Upper lobe of left lung (tissue), 6 donors: ENCODE measurements at regions not wholly inside any gene's neighbourhood (a gene's known extent, or its start where the extent isn't known, plus 50 kb on each side); places are given as distances from the start of the nearest gene placed in this dataset.

Experiments used
- ATAC-seq, 2 donors: fragments of 200-7000 bp; cut with Tn5 transposase; one replicate each; pipeline ENCODE4 v1.9.1; 2022; ENCODE audit warnings: mild to moderate bottlenecking in 2 of 2, moderate library complexity in 2 of 2; ENCODE audit not compliant: low FRiP score in 2 of 2
- DNase-seq, 2 donors: peaks; one replicate each; pipeline ENCODE4 v3.0.0-alpha.2; 2019 to 2020
- H3K27ac ChIP-seq, 4 donors: fragments of 200-600 bp; sonication (generic); one replicate each; pipeline ENCODE4 v1.5.1; 2016 to 2019
- H3K27me3 ChIP-seq, 4 donors: fragments of 200-600 bp; sonication (generic); one replicate each; pipeline ENCODE4 v1.5.1; 2017 to 2019
- H3K36me3 ChIP-seq, 4 donors: fragments of 200-600 bp; sonication (generic); one replicate each; pipeline ENCODE4 v1.5.1; 2016 to 2019
- H3K4me1 ChIP-seq, 4 donors: fragments of 200-600 bp; sonication (generic); one replicate each; pipeline ENCODE4 v1.5.1; 2018 to 2019
- H3K4me3 ChIP-seq, 4 donors: fragments of 200-600 bp; sonication (generic); one replicate each; pipeline ENCODE4 v1.5.1; 2017 to 2019; ENCODE audit warnings: mild to moderate bottlenecking in 2 of 4, moderate library complexity in 1 of 4
- H3K9me3 ChIP-seq, 4 donors: fragments of 200-600 bp; sonication (generic); one replicate each; pipeline ENCODE4 v1.5.1; 2018 to 2019
- CTCF ChIP-seq, 6 experiments: fragments of 450-650 bp in 4 of 6; fragments of 200-600 bp in 2 of 6; sonication (generic) in 2 of 6; IDR thresholded peaks; one replicate each; pipeline ENCODE4 v1.5.1; 2016 to 2019; ENCODE audit warnings: antibody characterized with exemption in 6 of 6
- EP300 ChIP-seq, 4 donors: sonication (generic); formaldehyde crosslinking; IDR thresholded peaks; one replicate each; pipeline ENCODE4 v1.5.1; 2017; ENCODE audit warnings: antibody characterized with exemption in 4 of 4, control low read depth in 2 of 4
- POLR2A ChIP-seq, 4 donors: fragments of 450-650 bp; IDR thresholded peaks; one replicate each; pipeline ENCODE4 v1.5.1; 2016 to 2017; ENCODE audit warnings: antibody characterized with exemption in 4 of 4, mild to moderate bottlenecking in 2 of 4
- POLR2AphosphoS5 ChIP-seq, 2 donors: sonication (generic); formaldehyde crosslinking; IDR thresholded peaks; one replicate each; pipeline ENCODE4 v1.5.1; 2017; ENCODE audit warnings: antibody characterized with exemption in 2 of 2
- WGBS, 2 donors: methylation state at CpG; one replicate each; pipeline ENCODE4 v1.1.5; 2017 to 2018; 5-methylcytosine and 5-hydroxymethylcytosine counted together
- small RNA-seq, 4 donors: library from RNA; depleted of rRNA; stranded (forward); fragments of <200 nt; gene quantifications; one replicate each; pipeline ENCODE3, GENCODE V24; 2016
- donor health status: DM: no; HTN: no; CAD: no; lungs with moderate emphysema.
- donor health status: DM: no; HTN: yes; CAD: no; lungs with severe emphysema.

- Histone ChIP-seq H3K4me3 (no peak overlapping the region), H3K27ac (no peak overlapping the region), H3K36me3 (no peaks in the 10 kb centered on the region), H3K4me1 (no peaks in the 10 kb centered on the region), H3K27me3 (no peaks in the 10 kb centered on the region), H3K9me3 (no peaks in the 10 kb centered on the region)
- TF ChIP-seq CTCF (IDR thresholded peaks at IDR 0.05) (no peak), POLR2AphosphoS5 (IDR thresholded peaks at IDR 0.05) (no peak), POLR2A (IDR thresholded peaks at IDR 0.05) (no peak), EP300 (IDR thresholded peaks at IDR 0.05) (no peak)
- DNase-seq (no peak), ATAC-seq (no peak)
- 78 to 87% methylated on average over 4 of the region's 4 CpGs for WGBS, 2 donors
Observed at GRCh38 chr14:28703482-28703881, 63.1 kb upstream of the FOXG1 start.

GRCh38 chr14:28704153-28704552 lies 62.4 kb upstream of the FOXG1 start:
- no peaks in the 10 kb centered on the region for H3K36me3 ChIP-seq
- ATAC-seq (no peak), DNase-seq (no peak)
- H3K27me3 ChIP-seq: no peaks in the 10 kb centered on the region
- no peak overlapping the region for H3K4me3 ChIP-seq
- TF ChIP-seq CTCF (IDR thresholded peaks at IDR 0.05): no peak
- TF ChIP-seq POLR2AphosphoS5 (IDR thresholded peaks at IDR 0.05): no peak
- no peak for TF ChIP-seq POLR2A (IDR thresholded peaks at IDR 0.05)
- no peak for TF ChIP-seq EP300 (IDR thresholded peaks at IDR 0.05)
- no peak overlapping the region for H3K27ac ChIP-seq
- no peaks in the 10 kb centered on the region for H3K9me3 ChIP-seq
- no peaks in the 10 kb centered on the region for H3K4me1 ChIP-seq

- no peak overlapping the region for H3K4me3 ChIP-seq
- H3K27me3 ChIP-seq: no peaks in the 10 kb centered on the region
- H3K27ac ChIP-seq: no peak overlapping the region
- H3K36me3 ChIP-seq: no peaks in the 10 kb centered on the region
- H3K4me1 ChIP-seq: no peaks in the 10 kb centered on the region
- WGBS, 2 donors: 74% methylated on average over 2 of the region's 2 CpGs
- no peak for TF ChIP-seq POLR2A (IDR thresholded peaks at IDR 0.05)
- TF ChIP-seq CTCF (IDR thresholded peaks at IDR 0.05): no peak
- TF ChIP-seq EP300 (IDR thresholded peaks at IDR 0.05): no peak
- DNase-seq: no peak
- ATAC-seq: no peak
- no peaks in the 10 kb centered on the region for H3K9me3 ChIP-seq
Observed at GRCh38 chr14:28707814-28708213, 58.8 kb upstream of the FOXG1 start.

- no peak overlapping the region for H3K27ac ChIP-seq
- 48 to 55% methylated on average over 2 of the region's 2 CpGs for WGBS, 2 donors
- no peaks in the 10 kb centered on the region for H3K27me3 ChIP-seq
- no peak for ATAC-seq
- no peaks in the 10 kb centered on the region for H3K4me1 ChIP-seq
- TF ChIP-seq EP300 (IDR thresholded peaks at IDR 0.05) (no peak), POLR2A (IDR thresholded peaks at IDR 0.05) (no peak), POLR2AphosphoS5 (IDR thresholded peaks at IDR 0.05) (no peak), CTCF (IDR thresholded peaks at IDR 0.05) (no peak)
- H3K9me3 ChIP-seq: no peaks in the 10 kb centered on the region
- H3K4me3 ChIP-seq: no peak overlapping the region
- H3K36me3 ChIP-seq: no peaks in the 10 kb centered on the region
- DNase-seq: no peak
Observed at GRCh38 chr14:28709571-28710305, 56.8 kb upstream of the FOXG1 start.

Small RNAs in the stretch of these regions (small RNA-seq; reads per million reads assigned to genes)
- gene EIF4A1P12 (0 reads per million in 4 donors), gene MIR3171 (0 reads per million in 4 donors), gene MIR4307 (0 reads per million in 4 donors)
